Lung (tissue), 11 donors: ENCODE measurements at regions not wholly inside any gene's neighbourhood (a gene's known extent, or its start where the extent isn't known, plus 50 kb on each side); places are given as distances from the start of the nearest gene placed in this dataset.

ENCODE experiments used
- ATAC-seq: fragments of 200-7000 bp; cut with Tn5 transposase; one replicate; pipeline ENCODE4 v1.9.1; 2020; ENCODE audit warnings: moderate number of reproducible peaks; ENCODE audit not compliant: insufficient read depth, low FRiP score
- DNase-seq, 3 donors: peaks; one replicate each; pipeline ENCODE4 v3.0.0-alpha.2; 2013 to 2017
- H3K27ac ChIP-seq, 2 donors: one replicate each; pipeline ENCODE4 v1.5.1; 2013; ENCODE audit warnings: mild to moderate bottlenecking in 2 of 2, moderate library complexity in 2 of 2, control low read depth in 1 of 2, inconsistent platforms in 1 of 2, low read depth in 1 of 2, low read length in 1 of 2
- H3K27me3 ChIP-seq, 3 donors: one replicate each; pipeline ENCODE4 v1.5.1; 2013; ENCODE audit warnings: low read length in 2 of 3; ENCODE audit not compliant: control insufficient read depth in 3 of 3, insufficient read depth in 3 of 3
- H3K36me3 ChIP-seq, 4 donors: one replicate each; pipeline ENCODE4 v1.5.1; 2013; ENCODE audit warnings: low read length in 4 of 4, mild to moderate bottlenecking in 1 of 4, moderate library complexity in 1 of 4; ENCODE audit not compliant: control insufficient read depth in 4 of 4, insufficient read depth in 4 of 4
- H3K4me1 ChIP-seq, 5 donors: one replicate each; pipeline ENCODE4 v1.5.1; 2013; ENCODE audit warnings: low read length in 5 of 5, mild to moderate bottlenecking in 2 of 5, moderate library complexity in 1 of 5; ENCODE audit not compliant: control insufficient read depth in 5 of 5, insufficient read depth in 5 of 5
- H3K4me3 ChIP-seq: one replicate; pipeline ENCODE4 v1.5.1; 2013; ENCODE audit warnings: mild to moderate bottlenecking, control low read depth, moderate library complexity
- H3K9ac ChIP-seq, 2 donors: one replicate each; pipeline ENCODE4 v1.5.1; 2013; ENCODE audit warnings: low read length in 2 of 2, control low read depth in 1 of 2; ENCODE audit not compliant: insufficient read depth in 1 of 2
- H3K9me3 ChIP-seq, 4 donors: one replicate each; pipeline ENCODE4 v1.5.1; 2013; ENCODE audit warnings: low read length in 3 of 4, mild to moderate bottlenecking in 1 of 4, moderate library complexity in 1 of 4; ENCODE audit not compliant: control insufficient read depth in 4 of 4, insufficient read depth in 3 of 4
- WGBS, 2 donors: extraction: QIAGEN DNeasy Blood & Tissue Kit; methylation state at CpG; one replicate each; pipeline ENCODE4 v1.1.7; 2013; 5-methylcytosine and 5-hydroxymethylcytosine counted together
- TF ChIP-seq, protein P1 (sequence below): IDR thresholded peaks from 2 replicates; pipeline ENCODE4 v1.5.1; 2012; ENCODE audit warnings: mild to moderate bottlenecking; ENCODE audit errors: control extremely low read depth, extremely low read depth
- donor health status: control.
- donor health status: control.
- donor health status: Bipolar disorder and iron deficiency.
- donor health status: healthy.
- donor health status: DM: yes; HTN: yes; CAD: no.

DNA sequence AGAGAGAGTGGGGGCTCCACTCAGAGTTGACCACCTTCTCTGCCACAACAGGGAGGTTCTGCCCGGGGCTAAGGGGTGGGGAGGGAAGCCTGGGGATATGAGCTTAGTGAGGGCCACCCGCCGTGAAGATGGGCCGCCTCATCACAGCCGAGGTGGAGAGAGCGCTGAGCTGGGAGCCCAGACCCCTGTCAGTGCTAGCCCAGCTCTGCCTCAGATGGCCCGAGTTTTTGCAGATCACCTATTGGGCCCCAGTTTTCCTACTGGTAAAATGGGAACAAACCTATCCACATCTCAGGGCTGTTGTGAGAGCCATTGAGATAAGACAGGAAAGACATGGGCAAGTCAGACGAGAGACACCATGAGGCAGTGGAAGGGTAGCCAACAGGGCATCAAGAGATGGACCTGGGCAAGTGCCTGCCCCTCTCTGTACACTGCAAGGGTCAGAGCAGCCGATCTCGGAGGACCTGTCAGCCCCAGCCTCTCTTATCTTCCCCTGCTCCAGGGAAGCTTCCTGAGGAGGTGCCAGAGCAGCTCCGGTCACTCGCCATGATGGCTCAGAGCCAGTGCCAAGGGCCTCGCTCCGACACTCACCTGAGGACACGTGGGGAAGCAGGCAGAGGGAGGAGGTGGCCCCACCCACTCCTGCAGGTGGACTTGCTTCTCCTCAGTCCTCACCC, 88.9 kb downstream of the MCFD2 start:
- no peak for ATAC-seq
- Histone ChIP-seq H3K36me3 (no peaks in the 10 kb centered on the region), H3K4me3 (no peak overlapping the region), H3K9ac (no peak overlapping the region), H3K9me3 (peaks cover 0 to 5% (median 0%) of the 10 kb centered on the region in 4 donors), H3K27ac (no peak overlapping the region), H3K27me3 (no peaks in the 10 kb centered on the region), H3K4me1 (peaks cover 3 to 13% (median 7%) of the 10 kb centered on the region in 5 donors)
- TF ChIP-seq, protein P1, sequence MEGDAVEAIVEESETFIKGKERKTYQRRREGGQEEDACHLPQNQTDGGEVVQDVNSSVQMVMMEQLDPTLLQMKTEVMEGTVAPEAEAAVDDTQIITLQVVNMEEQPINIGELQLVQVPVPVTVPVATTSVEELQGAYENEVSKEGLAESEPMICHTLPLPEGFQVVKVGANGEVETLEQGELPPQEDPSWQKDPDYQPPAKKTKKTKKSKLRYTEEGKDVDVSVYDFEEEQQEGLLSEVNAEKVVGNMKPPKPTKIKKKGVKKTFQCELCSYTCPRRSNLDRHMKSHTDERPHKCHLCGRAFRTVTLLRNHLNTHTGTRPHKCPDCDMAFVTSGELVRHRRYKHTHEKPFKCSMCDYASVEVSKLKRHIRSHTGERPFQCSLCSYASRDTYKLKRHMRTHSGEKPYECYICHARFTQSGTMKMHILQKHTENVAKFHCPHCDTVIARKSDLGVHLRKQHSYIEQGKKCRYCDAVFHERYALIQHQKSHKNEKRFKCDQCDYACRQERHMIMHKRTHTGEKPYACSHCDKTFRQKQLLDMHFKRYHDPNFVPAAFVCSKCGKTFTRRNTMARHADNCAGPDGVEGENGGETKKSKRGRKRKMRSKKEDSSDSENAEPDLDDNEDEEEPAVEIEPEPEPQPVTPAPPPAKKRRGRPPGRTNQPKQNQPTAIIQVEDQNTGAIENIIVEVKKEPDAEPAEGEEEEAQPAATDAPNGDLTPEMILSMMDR: no peak
- DNase-seq: no peak
- WGBS, 2 donors: 79 to 83% methylated on average over 15 of the region's 15 CpGs

DNA sequence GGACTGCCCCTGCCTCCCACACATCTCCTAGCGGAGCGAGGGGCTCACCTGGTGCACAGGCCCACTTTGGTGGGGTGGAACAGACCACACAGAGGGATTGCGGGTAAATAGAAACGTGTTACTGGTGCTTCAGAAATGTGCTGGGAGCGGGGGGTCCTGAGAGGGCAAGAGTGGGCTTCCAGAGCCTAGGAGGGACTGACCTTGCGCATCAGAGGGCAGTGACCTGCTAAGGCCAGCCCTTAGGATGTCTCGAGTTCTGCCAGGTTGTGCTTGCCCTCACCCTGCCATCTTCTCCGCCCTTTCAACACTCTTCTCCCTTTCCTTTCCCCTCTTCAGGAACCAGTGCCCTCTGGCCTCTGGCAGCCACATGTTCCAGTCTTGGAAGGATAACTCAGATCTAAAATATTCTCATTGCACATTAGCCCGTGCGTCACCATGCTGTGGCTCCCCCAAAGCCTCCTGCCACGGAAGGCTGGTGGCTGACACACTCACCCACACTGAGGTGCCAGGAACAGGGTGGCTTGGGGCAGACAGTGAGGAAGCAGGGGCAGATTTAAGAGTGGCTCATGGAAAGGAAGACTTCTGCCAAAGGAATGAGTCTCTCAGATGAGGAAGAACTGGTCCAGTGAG, 89.6 kb downstream of the MCFD2 start:
- Histone ChIP-seq H3K27me3 (no peaks in the 10 kb centered on the region), H3K4me3 (no peak overlapping the region), H3K9me3 (peaks cover 0 to 4% (median 0%) of the 10 kb centered on the region in 4 donors), H3K36me3 (no peaks in the 10 kb centered on the region), H3K27ac (no peak overlapping the region), H3K9ac (no peak overlapping the region), H3K4me1 (peaks cover 3 to 9% (median 6%) of the 10 kb centered on the region in 5 donors)
- 89 to 94% methylated on average over 11 of the region's 11 CpGs for WGBS, 2 donors
- DNase-seq (no peak), ATAC-seq (no peak)
- TF ChIP-seq, protein P1: no peak

DNA sequence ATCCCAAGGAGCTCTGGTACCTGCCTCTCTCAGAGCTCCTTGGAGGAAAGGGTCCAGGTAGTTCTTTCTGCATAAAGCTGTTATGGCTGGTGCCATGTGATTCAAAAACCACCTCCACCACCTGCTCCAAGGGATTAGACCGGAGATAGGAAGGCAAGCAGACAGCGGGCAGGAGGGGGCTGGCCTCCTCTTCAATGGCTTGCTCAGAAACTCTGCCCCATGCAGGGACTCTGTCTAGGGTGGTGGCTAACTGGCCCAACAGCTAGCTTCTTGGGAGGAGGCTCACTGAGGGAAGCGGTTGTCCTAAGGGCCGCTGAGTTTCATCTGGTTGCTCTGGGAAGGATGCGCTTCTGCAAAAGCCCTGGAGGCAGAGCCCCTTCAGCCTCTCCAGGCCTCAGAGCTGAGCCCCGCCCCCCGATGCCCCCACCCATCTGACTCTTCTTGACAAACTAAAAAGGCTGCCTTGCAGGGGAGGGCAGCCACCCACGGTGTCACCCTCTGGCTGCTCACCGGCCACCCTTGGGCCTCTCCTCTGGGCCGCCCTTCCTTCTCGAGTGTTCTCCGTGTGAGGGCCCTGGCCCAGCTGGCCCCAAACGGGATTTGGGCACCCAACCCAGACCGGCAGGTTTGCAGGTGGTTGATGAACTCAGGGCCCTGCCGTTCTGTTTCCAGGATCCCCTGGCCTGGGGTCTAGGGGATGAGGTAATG, 90.2 kb downstream of the MCFD2 start:
- Histone ChIP-seq H3K9me3 (peaks cover 0 to 4% (median 0%) of the 10 kb centered on the region in 4 donors), H3K4me3 (no peak overlapping the region), H3K27me3 (no peaks in the 10 kb centered on the region), H3K36me3 (no peaks in the 10 kb centered on the region), H3K4me1 (peaks cover 0 to 7% (median 4%) of the 10 kb centered on the region in 5 donors), H3K9ac (no peak overlapping the region), H3K27ac (no peak overlapping the region)
- 93 to 95% methylated on average over 15 of the region's 15 CpGs for WGBS, 2 donors
- TF ChIP-seq, protein P1: no peak
- ATAC-seq: no peak
- DNase-seq: no peak
